GM19240 (cell line): ENCODE measurements at regions not wholly inside any gene's neighbourhood (a gene's known extent, or its start where the extent isn't known, plus 50 kb on each side); places are given as distances from the start of the nearest gene placed in this dataset.
"Not testable (repeated sequence)": the region's sequence is repeated elsewhere in the genome, so short reads cannot be mapped to it uniquely, and the experiment has no call there.

ENCODE experiments used
- DNase-seq: peaks from one replicate; pipeline ENCODE4 v3.0.0; 2011; ENCODE audit warnings: low spot score; ENCODE audit not compliant: insufficient read length

- not testable (repeated sequence) for DNase-seq
Measured at GRCh38 chrX:39277685-39278390, 476.6 kb downstream of the MID1IP1 start.

GRCh38 chrX:39283239-39283638 is 482.0 kb downstream of the MID1IP1 start:
- no peak for DNase-seq

GRCh38 chrX:39288592-39288991 is 487.3 kb downstream of the MID1IP1 start:
- no peak for DNase-seq

- DNase-seq: no peak
Measured at GRCh38 chrX:39289827-39290226, 488.6 kb downstream of the MID1IP1 start.

- no peak for DNase-seq
Measured at GRCh38 chrX:39293203-39293602, 491.9 kb downstream of the MID1IP1 start.

- DNase-seq: no peak
Measured at GRCh38 chrX:39296472-39296871, 495.2 kb downstream of the MID1IP1 start.

GRCh38 chrX:39298821-39299220 is 497.6 kb downstream of the MID1IP1 start:
- DNase-seq: no peak

- no peak for DNase-seq
Measured at GRCh38 chrX:39299615-39300014, 498.4 kb downstream of the MID1IP1 start.

GRCh38 chrX:39301036-39301435 is 499.8 kb downstream of the MID1IP1 start:
- DNase-seq: no peak

GRCh38 chrX:39302838-39303237 is 501.6 kb downstream of the MID1IP1 start:
- DNase-seq: no peak

- DNase-seq: no peak
Measured at GRCh38 chrX:39304746-39305145, 503.5 kb downstream of the MID1IP1 start.

GRCh38 chrX:39307488-39307887 is 506.2 kb downstream of the MID1IP1 start:
- no peak for DNase-seq

- no peak for DNase-seq
Measured at GRCh38 chrX:39308126-39308525, 506.9 kb downstream of the MID1IP1 start.

GRCh38 chrX:39309018-39309635 is 507.9 kb downstream of the MID1IP1 start:
- no peak for DNase-seq

- DNase-seq: no peak
Measured at GRCh38 chrX:39309721-39310152, 508.5 kb downstream of the MID1IP1 start.

- DNase-seq: no peak
Measured at GRCh38 chrX:39310891-39311290, 509.6 kb downstream of the MID1IP1 start.

GRCh38 chrX:39311646-39312045 is 510.4 kb downstream of the MID1IP1 start:
- DNase-seq: no peak

GRCh38 chrX:39313146-39313545 is 511.9 kb downstream of the MID1IP1 start:
- no peak for DNase-seq

GRCh38 chrX:39318506-39319343 is 517.5 kb downstream of the MID1IP1 start:
- no peak for DNase-seq

GRCh38 chrX:39320165-39320564 is 518.9 kb downstream of the MID1IP1 start:
- no peak for DNase-seq

- no peak for DNase-seq
Measured at GRCh38 chrX:39322496-39322895, 521.2 kb downstream of the MID1IP1 start.

GRCh38 chrX:39324233-39324930 is 523.1 kb downstream of the MID1IP1 start:
- no peak for DNase-seq
